ENCODE measurements at regions not wholly inside any gene's neighbourhood (a gene's known extent, or its start where the extent isn't known, plus 50 kb on each side); places are given as distances from the start of the nearest gene placed in this dataset.

- no peak for TF ChIP-seq TCF7L2 (IDR thresholded peaks at IDR 0.05; ENCODE audit: low read depth, low read length)
- no peak for TF ChIP-seq SIN3A (IDR thresholded peaks at IDR 0.05; ENCODE audit: borderline replicate concordance, insufficient read depth, low read depth, low read length)
- TF ChIP-seq REST (IDR thresholded peaks at IDR 0.05; ENCODE audit: insufficient read depth in 1 of 2, low read depth in 2 of 2, low read length in 1 of 2) = no peak
- TF ChIP-seq POLR2AphosphoS5 (IDR thresholded peaks at IDR 0.05; ENCODE audit: low read depth, low read length) = no peak
- TF ChIP-seq CTCF (IDR thresholded peaks at IDR 0.05) = no peak
- intact Hi-C loops (cut with micrococcal nuclease; ENCODE audit: unreplicated experiment) (no loop called here), in situ Hi-C loops (cut with HindIII; ENCODE audit: low pct_unique_long_range_greater_than_20kb, low sequenced_read_pairs) (no loop called here)
- ChIA-PET POLR2A (no interaction called here), CTCF (interaction anchor here (0.5 kb wide), 1 partner anchor 381 kb away, joined by 4 read pairs; no protein-coding TSS in a partner anchor)
- ATAC-seq = no peak
- H3K36me3 ChIP-seq (ENCODE audit: control insufficient read depth, insufficient read depth, low read length) = no peaks in the 10 kb centered on the region
- no peak for DNase-seq (ENCODE audit: low read depth, low spot score)
- H3K9me3 ChIP-seq (ENCODE audit: control insufficient read depth, insufficient read depth, low read depth, low read length) = no peaks in the 10 kb centered on the region
- no peaks in the 10 kb centered on the region for H3K4me1 ChIP-seq (ENCODE audit: control insufficient read depth, insufficient read depth, low read length)
- H3K27ac ChIP-seq (ENCODE audit: low read length) = no peak overlapping the region
- H3K4me3 ChIP-seq (ENCODE audit: low read depth in 2 of 2, low read length in 2 of 2) = no peak overlapping the region
- no peaks in the 10 kb centered on the region for H3K27me3 ChIP-seq (ENCODE audit: control insufficient read depth, insufficient read depth, low read length)
- BruUV-seq (replicated peaks) = no TSS peak
Measured at GRCh38 chr6:14549304-14549770, 431.8 kb downstream of the CD83 start.

DNA sequence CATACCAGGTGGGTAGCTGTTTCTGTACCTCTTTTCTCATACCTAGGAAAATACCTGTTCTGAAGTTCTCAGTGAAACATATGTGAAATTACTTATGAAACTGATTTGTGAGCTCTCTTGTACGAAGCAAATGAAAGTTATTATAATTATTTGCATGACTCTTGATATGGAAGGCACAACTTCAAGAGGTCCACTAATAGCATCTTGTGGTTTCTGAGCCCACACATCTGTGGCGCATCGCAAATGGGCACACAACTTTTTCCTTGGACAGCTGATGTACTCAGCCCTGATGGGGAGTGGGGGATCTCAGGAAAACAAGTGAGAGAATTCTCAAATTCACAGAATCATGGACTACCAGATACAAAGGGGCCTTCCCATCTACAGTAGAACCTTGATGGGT lies 432.3 kb downstream of the CD83 start:
- ChIA-PET POLR2A (no interaction called here), CTCF (interaction anchor here (0.5 kb wide), 1 partner anchor 382 kb away, joined by 4 read pairs; no protein-coding TSS in a partner anchor)
- no TSS peak for BruUV-seq (replicated peaks)
- TF ChIP-seq REST (IDR thresholded peaks at IDR 0.05; ENCODE audit: insufficient read depth in 1 of 2, low read depth in 2 of 2, low read length in 1 of 2) (no peak), TCF7L2 (IDR thresholded peaks at IDR 0.05; ENCODE audit: low read depth, low read length) (no peak)
- Histone ChIP-seq H3K4me3 (ENCODE audit: low read depth in 2 of 2, low read length in 2 of 2) (no peak overlapping the region), H3K27me3 (ENCODE audit: control insufficient read depth, insufficient read depth, low read length) (no peaks in the 10 kb centered on the region), H3K9me3 (ENCODE audit: control insufficient read depth, insufficient read depth, low read depth, low read length) (no peaks in the 10 kb centered on the region), H3K4me1 (ENCODE audit: control insufficient read depth, insufficient read depth, low read length) (no peaks in the 10 kb centered on the region), H3K27ac (ENCODE audit: low read length) (no peak overlapping the region), H3K36me3 (ENCODE audit: control insufficient read depth, insufficient read depth, low read length) (no peaks in the 10 kb centered on the region)
- ATAC-seq (no peak), DNase-seq (ENCODE audit: low read depth, low spot score) (no peak)
- intact Hi-C loops (cut with micrococcal nuclease; ENCODE audit: unreplicated experiment) (no loop called here), in situ Hi-C loops (cut with HindIII; ENCODE audit: low pct_unique_long_range_greater_than_20kb, low sequenced_read_pairs) (no loop called here)
